Endothelial cell of umbilical vein (primary cell): ENCODE measurements at regions not wholly inside any gene's neighbourhood (a gene's known extent, or its start where the extent isn't known, plus 50 kb on each side); places are given as distances from the start of the nearest gene placed in this dataset.

Source experiments
- BruUV-seq: library from RNA; stranded (reverse); fragments of 400-500 nt; replicated peaks from 2 replicates; lab custom pipeline; 2021; lab: Mats Ljungman, UMichigan
- CTCF ChIA-PET: fragments of 300-600, 350-600 bp; sonication (Branson Sonifier 250); formaldehyde crosslinking; loops from one replicate; lab custom pipeline; 2021; ENCODE audit warnings: antibody characterized with exemption, inconsistent platforms; lab: Charles Lee
- POLR2A ChIA-PET: fragments of 300-600, 350-600 bp; sonication (Branson Sonifier 250); formaldehyde crosslinking; loops from one replicate; lab custom pipeline; 2021; ENCODE audit warnings: antibody characterized with exemption, inconsistent platforms; lab: Charles Lee
- DNase-seq: peaks from one replicate; pipeline ENCODE4 v3.0.0-alpha.2; 2011; ENCODE audit warnings: low read depth, low spot score
- FAIRE-seq: peaks from 2 replicates; lab custom pipeline; 2011; peaks lifted over from hg19 to GRCh38; lab: Jason Lieb, UNC
- H2AFZ ChIP-seq: 2 replicates; pipeline ENCODE4 v1.6.0; 2012; ENCODE audit warnings: low read depth, low read length, control low read depth, inconsistent platforms
- H3K27ac ChIP-seq: 2 replicates; pipeline ENCODE4 v1.5.1; 2011; ENCODE audit warnings: low read depth, mild to moderate bottlenecking, control low read depth, low read length, moderate library complexity; ENCODE audit not compliant: insufficient read depth
- H3K27me3 ChIP-seq, 2 experiments: 2 replicates each; pipeline versions ENCODE4 v1.6.0 to v1.6.1; 2011; ENCODE audit warnings: low read length in 2 of 2, mixed read lengths in 1 of 2; ENCODE audit not compliant: control insufficient read depth in 2 of 2, insufficient read depth in 2 of 2
- H3K36me3 ChIP-seq, 2 experiments: 2 replicates in 1 of 2; 3 replicates in 1 of 2; pipeline ENCODE4 v1.5.1; 2011; ENCODE audit warnings: low read length in 2 of 2, mild to moderate bottlenecking in 1 of 2, moderate library complexity in 1 of 2; ENCODE audit not compliant: control insufficient read depth in 2 of 2, insufficient read depth in 2 of 2; ENCODE audit errors: extremely low read depth in 1 of 2
- H3K4me1 ChIP-seq: 3 replicates; pipeline ENCODE4 v1.5.1; 2011; ENCODE audit warnings: mild to moderate bottlenecking, low read length; ENCODE audit not compliant: control insufficient read depth, insufficient read depth; ENCODE audit errors: extremely low read depth
- H3K4me2 ChIP-seq: 2 replicates; pipeline ENCODE4 v1.6.1; 2011; ENCODE audit warnings: low read length, control low read depth, mixed read lengths; ENCODE audit not compliant: insufficient read depth
- H3K4me3 ChIP-seq, 3 experiments: fragments of 200-600 bp in 1 of 3; sonication (generic), shearing (Covaris generic) in 1 of 3; replicated peaks in 1 of 3; 2 replicates each; pipeline ENCODE4 v1.5.1; 2011 to 2016; ENCODE audit warnings: control low read depth in 3 of 3, low read length in 3 of 3, mild to moderate bottlenecking in 2 of 3, inconsistent platforms in 1 of 3, low read depth in 1 of 3, moderate library complexity in 1 of 3; ENCODE audit not compliant: insufficient read depth in 1 of 3
- H3K79me2 ChIP-seq: 2 replicates; pipeline ENCODE4 v1.6.0; 2012; ENCODE audit warnings: low read length, inconsistent platforms; ENCODE audit not compliant: control insufficient read depth, insufficient read depth
- H3K9ac ChIP-seq: replicated peaks from 2 replicates; pipeline ENCODE3; 2011; ENCODE audit warnings: low read length, control low read depth; ENCODE audit not compliant: insufficient read depth; ENCODE audit errors: extremely low read depth
- H3K9me1 ChIP-seq: replicated peaks from 3 replicates; pipeline ENCODE4 v1.6.0; 2011; ENCODE audit warnings: mild to moderate bottlenecking, low read length; ENCODE audit not compliant: control insufficient read depth, insufficient read depth; ENCODE audit errors: extremely low read depth
- H3K9me3 ChIP-seq: replicated peaks from 2 replicates; pipeline ENCODE4 v1.5.1; 2012; ENCODE audit warnings: low read length, inconsistent platforms; ENCODE audit not compliant: control insufficient read depth, insufficient read depth
- H4K20me1 ChIP-seq: replicated peaks from 2 replicates; pipeline ENCODE3; 2011; ENCODE audit warnings: mild to moderate bottlenecking, low read length; ENCODE audit not compliant: control insufficient read depth, insufficient read depth; ENCODE audit errors: extremely low read depth
- CTCF ChIP-seq, 2 donors: IDR thresholded peaks; 1 replicate in 1 of 2; 2 replicates in 1 of 2; pipeline ENCODE4 v1.5.1; 2011; ENCODE audit warnings: low read length in 2 of 2, mild to moderate bottlenecking in 2 of 2, moderate library complexity in 2 of 2, control low read depth in 1 of 2, inconsistent platforms in 1 of 2, low read depth in 1 of 2; ENCODE audit not compliant: insufficient read depth in 1 of 2; ENCODE audit errors: extremely low read depth in 1 of 2
- EZH2 ChIP-seq: IDR thresholded peaks from 2 replicates; pipeline ENCODE4 v1.6.1; 2012; ENCODE audit warnings: borderline replicate concordance, low read depth, mild to moderate bottlenecking, moderate library complexity, low read length, inconsistent platforms; ENCODE audit not compliant: severe bottlenecking
- FOS ChIP-seq: IDR thresholded peaks from 2 replicates; pipeline ENCODE4 v1.6.1; 2011; ENCODE audit warnings: mild to moderate bottlenecking, low read length, moderate library complexity, borderline replicate concordance; ENCODE audit not compliant: insufficient read depth
- GATA2 ChIP-seq: IDR thresholded peaks from 2 replicates; pipeline ENCODE4 v1.7.0; 2011; ENCODE audit warnings: low read depth, mild to moderate bottlenecking, moderate library complexity, mixed read lengths, low read length; ENCODE audit not compliant: insufficient read length, insufficient read depth
- JUN ChIP-seq: IDR thresholded peaks from 2 replicates; pipeline ENCODE4 v1.6.1; 2011; ENCODE audit warnings: borderline replicate concordance, low read depth; ENCODE audit not compliant: insufficient read length, insufficient read depth
- MAX ChIP-seq: IDR thresholded peaks from 2 replicates; pipeline ENCODE4 v1.6.1; 2011; ENCODE audit not compliant: insufficient read depth, insufficient read length
- MYC ChIP-seq: IDR thresholded peaks from one replicate; pipeline ENCODE4 v1.6.1; 2011; ENCODE audit warnings: mild to moderate bottlenecking, low read depth, low read length
- POLR2A ChIP-seq: IDR thresholded peaks from 2 replicates; pipeline ENCODE4 v1.6.1; 2012; ENCODE audit warnings: low read depth, mild to moderate bottlenecking, control low read depth, low read length
- POLR2AphosphoS5 ChIP-seq: IDR thresholded peaks from 2 replicates; pipeline ENCODE4 v1.6.1; 2012; ENCODE audit warnings: low read depth, mild to moderate bottlenecking, control low read depth, low read length, moderate library complexity; ENCODE audit not compliant: insufficient read depth
- dilution Hi-C: fragments of 300-500 bp; cut with MboI; formaldehyde crosslinking; loops from one replicate; pipeline ENCODE4 v1.15.0; 2019; ENCODE audit warnings: low sequenced_read_pairs; ENCODE audit not compliant: extremely low pct_ligation_motif_present
- intact Hi-C: fragments of 100-400 bp; cut with micrococcal nuclease; formaldehyde crosslinking; loops from one replicate; pipeline ENCODE4 v1.10.0; 2022

GRCh38 chr1:55278378-55278777 lies 63.2 kb upstream of the USP24 start:
- POLR2A ChIA-PET: no interaction called here
- H4K20me1 ChIP-seq: no peaks in the 10 kb centered on the region
- no peak overlapping the region for H3K4me3 ChIP-seq
- intact Hi-C loops: no loop called here
- no peaks in the 10 kb centered on the region for H3K9me1 ChIP-seq
- CTCF ChIA-PET: interaction anchor here (0.6 to 3.8 kb wide), 30 partner anchors 13 to 1311 kb away, joined by 3 to 82 read pairs (median 5); no protein-coding TSS in a partner anchor
- no peaks in the 10 kb centered on the region for H3K27me3 ChIP-seq
- no peaks in the 10 kb centered on the region for H3K79me2 ChIP-seq
- no peak overlapping the region for H2AFZ ChIP-seq
- TF ChIP-seq POLR2AphosphoS5 (no peak), MYC (no peak), FOS (no peak), EZH2 (no peak), POLR2A (no peak), JUN (no peak), CTCF (IDR thresholded peaks at IDR 0.05; ENCODE audit: extremely low read depth in 1 of 2, insufficient read depth in 1 of 2, low read depth in 1 of 2, low read length in 2 of 2) (no peak), MAX (no peak), GATA2 (no peak)
- no peak overlapping the region for H3K4me2 ChIP-seq
- dilution Hi-C loops: no loop called here
- no peaks in the 10 kb centered on the region for H3K9me3 ChIP-seq
- no peak overlapping the region for H3K27ac ChIP-seq
- peaks cover 15% of the 10 kb centered on the region for H3K4me1 ChIP-seq
- DNase-seq (no peak), FAIRE-seq (no peak)
- no TSS peak for BruUV-seq
- H3K36me3 ChIP-seq: no peaks in the 10 kb centered on the region
- H3K9ac ChIP-seq: no peak overlapping the region
